ENCODE measurements at regions not wholly inside any gene's neighbourhood (a gene's known extent, or its start where the extent isn't known, plus 50 kb on each side); places are given as distances from the start of the nearest gene placed in this dataset.

- DNase-seq (ENCODE audit: extremely low read depth, low read depth), result no peak
Measured at GRCh38 chr14:50057331-50057730, 59.0 kb downstream of the VCPKMT start.

GRCh38 chr14:50058113-50058512 lies 58.3 kb downstream of the VCPKMT start:
- TF ChIP-seq CTCF (IDR thresholded peaks at IDR 0.05; ENCODE audit: low read depth, low read length), result no peak
- no peak for DNase-seq (ENCODE audit: extremely low read depth, low read depth)

More at GRCh38 chr14:50057331-50057730, 59.0 kb downstream of the VCPKMT start:
- no peak for TF ChIP-seq CTCF (IDR thresholded peaks at IDR 0.05; ENCODE audit: low read depth, low read length)
